ENCODE measurements at regions not wholly inside any gene's neighbourhood (a gene's known extent, or its start where the extent isn't known, plus 50 kb on each side); places are given as distances from the start of the nearest gene placed in this dataset.

GRCh38 chr2:63736354-63736753, 105.3 kb upstream of the UGP2 start:
- TF ChIP-seq TAF1 (IDR thresholded peaks at IDR 0.05; ENCODE audit: borderline replicate concordance, low read depth, low read length) (no peak), CTCF (IDR thresholded peaks at IDR 0.05 in 2 of 3, conservative IDR thresholded peaks at IDR 0.05 in 1 of 3; ENCODE audit: control insufficient read depth in 2 of 3, extremely low read depth in 1 of 3, insufficient read depth in 1 of 3, low read depth in 3 of 3, low read length in 3 of 3) (no peak), JUNB (IDR thresholded peaks at IDR 0.05) (no peak), EZH2 (IDR thresholded peaks at IDR 0.05; ENCODE audit: borderline replicate concordance, control insufficient read depth, low read depth, low read length) (no peak), GATAD2B (conservative IDR thresholded peaks at IDR 0.05; ENCODE audit: low read depth) (no peak)

Data from GM12878 (cell line).